ENCODE measurements at regions not wholly inside any gene's neighbourhood (a gene's known extent, or its start where the extent isn't known, plus 50 kb on each side); places are given as distances from the start of the nearest gene placed in this dataset.
A peak's percentile ranks its signal among the peaks of the same experiment; 100 is the strongest.
"Not testable (repeated sequence)": the region's sequence is repeated elsewhere in the genome, so short reads cannot be mapped to it uniquely, and the experiment has no call there.

DNA sequence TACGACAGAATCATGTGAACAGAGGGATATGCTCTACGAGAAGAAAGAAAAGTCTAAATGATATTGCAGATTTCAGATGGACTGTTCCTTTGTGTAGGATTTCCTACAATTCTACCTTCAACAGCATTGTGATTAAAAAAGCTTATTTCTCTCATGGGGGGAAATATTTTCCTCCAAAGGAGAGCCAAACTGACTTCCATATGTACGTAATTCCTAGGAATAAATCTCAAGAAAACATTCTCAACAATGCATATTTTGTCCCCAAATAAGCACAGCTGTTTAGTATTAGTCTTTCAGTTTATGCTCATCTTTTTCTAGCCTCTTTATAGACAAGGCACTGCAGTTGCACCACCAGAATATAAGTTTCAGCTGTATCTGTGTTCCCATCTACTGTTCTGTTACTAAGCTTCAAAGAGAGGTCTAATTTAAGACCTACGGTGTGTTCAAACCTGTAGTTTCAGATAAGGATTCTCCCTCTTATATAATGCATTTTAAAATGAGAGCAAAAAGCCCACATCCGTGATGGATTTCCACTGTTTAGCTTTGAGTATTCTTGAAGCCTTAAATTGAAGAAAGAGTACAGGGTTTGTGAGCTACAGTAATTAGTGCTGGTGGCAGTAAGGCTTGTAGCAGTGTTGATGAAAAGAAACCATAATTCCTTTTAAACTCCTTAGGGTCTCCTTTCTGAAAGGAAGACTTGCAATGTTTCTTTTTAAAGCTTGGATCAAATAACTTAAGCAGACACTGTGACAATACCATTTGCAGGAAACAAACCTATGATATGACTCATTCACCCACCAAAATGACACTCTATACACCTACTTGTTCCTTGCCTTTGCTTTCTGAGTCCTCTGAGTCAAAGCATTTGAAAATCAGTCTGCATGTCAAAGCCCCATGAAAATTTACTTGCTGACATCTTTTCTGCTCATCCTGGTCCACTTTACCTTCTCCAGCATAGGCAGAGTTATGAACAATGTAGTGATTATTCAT is 754.1 kb downstream of the NOVA1 start:
- DNase-seq = no peak

DNA sequence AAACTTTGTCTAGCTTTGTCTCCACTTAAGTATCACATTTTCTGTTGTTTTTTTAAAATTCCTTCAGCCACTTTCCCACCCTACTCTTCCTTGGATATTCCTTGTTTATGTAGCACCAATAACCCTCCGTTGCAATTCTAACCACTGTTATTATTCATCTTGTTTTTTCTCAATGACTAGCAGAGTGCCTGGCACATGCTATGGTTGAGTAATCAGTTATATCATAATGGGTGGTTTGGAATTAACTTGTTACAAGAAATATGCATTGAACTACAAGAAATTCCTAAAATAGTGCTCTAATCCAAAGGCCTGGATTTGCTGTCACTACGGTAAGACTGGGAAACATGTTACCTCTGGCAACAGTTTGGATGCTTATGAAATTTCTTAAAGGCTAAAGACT is 756.6 kb downstream of the NOVA1 start:
- no peak for DNase-seq

DNA sequence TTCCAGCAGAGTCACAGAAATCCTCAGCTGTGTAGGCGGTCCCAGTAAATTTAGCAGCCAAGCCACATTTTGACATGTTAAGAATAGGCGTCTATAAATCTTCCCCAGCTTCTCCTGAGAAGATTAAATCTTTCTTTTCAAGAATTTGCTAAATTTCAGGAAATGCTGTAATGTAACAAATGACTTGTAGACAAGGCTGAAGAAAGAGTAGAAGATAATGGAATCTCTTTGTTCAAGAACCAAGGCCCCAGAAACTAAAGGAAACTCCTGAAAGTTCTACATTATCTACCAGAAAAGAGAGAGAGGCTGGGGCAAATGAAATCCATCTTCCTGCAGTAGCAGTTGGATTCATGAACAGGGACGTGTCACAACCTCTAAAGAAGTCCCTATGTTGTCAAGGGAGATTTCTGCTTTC is 760.3 kb downstream of the NOVA1 start:
- no peak for DNase-seq

DNA sequence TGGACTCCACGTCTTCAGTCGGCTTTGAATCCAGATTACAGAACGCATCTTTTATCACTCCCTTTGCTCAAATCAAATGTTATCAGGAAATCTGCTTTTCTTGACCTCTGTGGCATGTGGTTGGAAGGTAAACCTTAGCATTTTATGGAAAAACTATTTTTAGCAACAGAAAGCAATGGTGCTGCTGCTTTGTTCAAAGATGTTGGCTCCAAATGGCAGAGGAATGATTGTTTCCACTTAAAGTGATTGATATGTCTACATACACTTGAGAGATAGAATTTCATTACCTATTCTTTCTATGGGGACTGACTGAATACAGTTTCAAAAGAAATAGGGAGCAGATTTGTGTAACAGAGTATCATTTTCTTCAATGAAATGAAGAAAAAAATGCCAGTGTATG is 761.2 kb downstream of the NOVA1 start:
- DNase-seq = no peak

DNA sequence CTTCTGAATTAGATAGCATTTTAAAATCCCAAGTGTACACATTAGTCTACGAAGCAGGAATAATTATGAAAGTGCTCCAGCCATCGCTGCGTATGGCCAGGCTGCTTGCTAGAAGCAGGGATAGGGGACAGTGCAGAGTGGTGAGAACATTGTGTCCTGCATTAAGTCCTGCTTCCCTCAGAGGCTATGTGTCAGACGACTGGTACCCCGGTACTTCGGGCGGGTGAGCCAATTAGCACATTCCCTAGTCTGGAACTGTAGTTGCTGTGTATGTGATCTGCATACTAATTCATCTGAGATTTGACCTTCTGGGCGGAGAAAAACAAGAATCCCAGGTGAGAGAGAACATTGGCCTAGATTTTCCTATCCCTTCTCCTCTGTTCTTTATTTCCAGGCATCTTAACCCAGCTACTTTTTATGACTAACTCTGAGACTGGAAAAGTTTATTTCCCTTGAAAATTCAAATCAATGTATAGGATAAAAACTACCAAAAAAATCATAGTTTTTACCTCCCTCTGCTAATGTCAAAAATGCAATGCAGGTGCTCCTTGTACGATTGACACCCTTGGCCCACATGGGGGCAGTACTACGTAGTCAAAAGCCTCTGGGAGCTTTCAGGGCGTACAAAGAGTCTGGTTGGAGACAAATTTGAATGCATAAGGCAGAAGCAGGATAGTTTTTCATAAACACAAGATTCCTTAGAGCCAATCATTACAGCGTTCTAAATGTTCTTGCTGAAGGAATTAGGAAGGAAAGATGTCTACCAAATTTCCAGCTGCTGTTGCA is 764.3 kb downstream of the NOVA1 start:
- DNase-seq = peak; percentile 19

DNA sequence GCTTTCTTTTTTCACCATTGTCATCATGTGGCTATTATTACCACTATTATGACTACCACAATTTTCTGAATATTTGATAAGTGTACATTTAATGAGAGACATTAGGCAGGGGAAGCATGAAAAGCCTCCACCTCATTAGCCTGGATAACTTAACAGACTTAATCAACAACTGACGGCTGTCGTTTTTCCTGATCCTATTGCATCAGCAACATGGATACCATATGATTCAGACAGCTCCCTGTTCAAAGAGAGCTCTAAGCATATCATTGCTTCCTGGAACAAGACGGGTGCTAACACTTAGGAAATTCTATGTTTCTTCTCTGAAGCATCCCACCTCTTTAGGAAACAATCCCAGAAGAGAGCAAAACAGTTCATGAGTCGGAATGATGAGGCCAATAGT is 765.2 kb downstream of the NOVA1 start:
- peak; percentile 17 for DNase-seq

DNA sequence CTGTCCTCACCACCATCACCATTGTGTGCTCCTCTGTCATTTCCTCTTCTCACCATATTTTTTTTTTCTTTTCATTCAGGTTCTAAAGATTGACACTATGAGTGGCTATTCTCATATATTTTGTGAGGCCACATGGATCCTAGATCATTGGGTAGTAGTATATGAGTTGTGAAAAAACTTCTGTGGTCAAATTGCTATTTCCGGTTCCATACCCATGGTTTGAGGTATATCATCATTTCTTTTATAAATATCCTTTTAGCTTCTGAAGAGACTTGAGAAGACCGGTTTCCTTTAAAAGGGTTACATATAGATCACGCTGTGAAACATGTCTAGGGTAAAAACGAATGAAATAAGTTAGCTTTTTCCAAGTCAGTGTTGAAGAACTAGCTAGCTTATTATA is 769.3 kb downstream of the NOVA1 start:
- DNase-seq = no peak

DNA sequence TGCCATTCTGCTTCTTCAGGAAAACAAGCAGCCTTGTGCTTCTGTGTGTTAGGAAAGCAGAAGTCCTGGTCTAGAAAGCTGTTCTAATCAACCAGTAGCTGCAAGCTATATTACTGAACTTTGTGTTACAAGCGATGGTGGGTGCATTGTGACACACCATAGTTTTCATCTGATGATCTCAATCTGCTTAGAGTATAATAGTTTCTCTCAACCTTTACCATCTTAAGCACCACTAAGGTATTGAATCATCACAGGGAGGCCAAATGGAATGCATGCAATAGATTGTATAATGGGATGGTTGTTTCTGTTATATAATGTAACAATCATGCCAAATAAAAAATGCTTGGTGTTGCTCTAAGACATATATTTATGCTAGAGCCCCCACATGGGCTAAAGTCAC is 771.7 kb downstream of the NOVA1 start:
- no peak for DNase-seq

DNA sequence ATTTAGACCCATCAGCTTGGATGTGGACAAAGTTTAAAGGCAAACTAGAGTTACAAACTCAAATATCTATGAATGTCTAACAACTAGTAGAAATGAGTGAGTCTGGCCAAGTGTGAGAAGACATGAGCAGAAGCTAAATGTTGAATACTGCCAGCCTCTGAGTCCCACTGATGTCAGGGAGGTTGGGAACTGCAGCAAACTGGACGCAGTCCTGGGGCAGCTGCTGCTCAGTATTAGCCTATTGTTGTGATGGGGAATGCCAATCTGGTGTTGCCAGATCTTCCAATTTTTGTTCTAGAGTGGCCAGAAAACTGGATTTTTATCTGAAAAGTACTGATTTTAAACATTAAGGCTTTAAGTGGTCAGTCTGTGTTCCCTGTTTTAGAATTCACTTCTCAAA is 770.4 kb upstream of the STXBP6 start:
- no peak for DNase-seq

DNA sequence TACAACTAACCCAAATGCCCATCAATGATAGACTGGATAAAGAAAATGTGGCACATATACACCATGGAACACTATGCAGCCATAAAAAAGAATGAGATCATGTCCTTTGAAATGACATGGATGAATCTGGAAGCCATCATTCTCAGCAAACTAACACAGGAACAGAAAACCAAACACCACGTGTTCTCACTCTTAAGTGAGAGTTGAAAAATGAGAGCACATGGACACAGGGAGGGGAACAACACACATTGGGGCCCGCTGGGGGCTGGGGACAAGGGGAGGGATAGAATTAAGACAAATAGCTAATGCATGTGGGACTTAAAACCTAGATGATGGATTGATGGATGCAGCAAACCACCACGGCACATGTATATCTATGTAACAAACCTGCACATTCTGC is 764.7 kb upstream of the STXBP6 start:
- not testable (repeated sequence) for DNase-seq

DNA sequence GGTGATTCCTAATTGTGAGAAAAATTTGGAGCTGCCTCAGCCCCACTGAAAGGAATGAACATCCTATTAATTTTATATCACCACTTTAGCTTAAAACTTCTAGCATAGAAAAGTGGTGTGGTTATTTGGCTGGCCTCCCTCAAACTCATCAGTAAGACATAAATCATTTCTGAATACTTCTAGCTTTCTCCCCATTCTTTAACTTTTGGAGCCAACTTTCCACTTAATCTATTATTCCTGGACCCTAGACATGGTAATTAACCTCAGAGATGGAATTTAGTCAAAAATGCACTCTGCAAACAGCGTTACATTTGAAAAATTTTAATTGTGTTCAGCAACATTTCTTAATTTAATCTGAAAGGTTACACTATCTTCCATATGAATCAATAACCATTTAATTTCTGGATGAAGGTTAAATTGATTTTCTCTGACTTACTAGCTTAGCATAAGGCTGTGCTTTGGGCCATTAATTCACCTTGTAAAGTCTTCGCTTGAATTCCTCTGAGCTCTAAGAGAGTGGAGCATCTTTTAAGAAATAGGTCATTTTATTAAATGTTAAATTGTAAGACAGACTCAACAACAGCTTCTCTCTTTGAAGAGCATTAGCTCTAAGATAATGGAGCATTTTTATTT is 753.6 kb upstream of the STXBP6 start:
- DNase-seq = no peak

DNA sequence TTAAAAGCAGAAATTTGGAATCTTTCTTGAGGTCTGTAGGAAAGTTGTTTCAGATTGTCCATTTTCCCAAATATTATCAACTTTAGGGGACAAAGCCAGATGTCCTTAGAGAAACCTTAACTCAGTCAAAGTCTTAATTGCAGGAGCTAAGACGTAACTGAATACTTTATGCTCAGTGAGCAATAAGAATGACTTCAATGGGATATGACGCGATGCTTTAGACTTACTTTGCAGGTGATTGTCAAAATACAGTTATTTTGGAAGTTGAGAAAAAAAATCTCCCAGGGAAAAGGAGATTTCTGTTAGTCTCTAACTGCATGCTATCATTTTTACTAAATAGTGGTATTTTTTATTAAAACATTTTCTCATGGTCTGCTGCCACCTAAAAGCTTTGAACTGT is 750.9 kb upstream of the STXBP6 start:
- DNase-seq = no peak

DNA sequence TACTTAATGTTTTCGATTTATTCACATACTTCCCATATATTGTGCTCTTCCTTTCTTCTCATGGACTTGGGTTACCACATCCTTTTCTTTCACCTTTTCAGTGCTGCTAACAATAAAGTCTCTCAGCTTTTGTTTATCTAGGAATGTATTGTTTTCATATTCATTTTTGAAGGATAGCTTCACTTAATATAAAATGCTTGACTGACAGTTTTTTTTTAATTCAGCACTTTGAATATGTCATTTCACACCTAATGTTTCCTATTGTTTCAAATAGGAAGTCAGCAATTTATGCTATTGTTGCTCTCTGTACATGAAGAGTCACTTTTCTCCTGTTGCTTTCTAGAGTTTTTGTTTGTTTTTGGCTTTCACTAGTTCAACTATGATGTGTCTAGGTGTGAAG is 738.3 kb upstream of the STXBP6 start:
- DNase-seq = no peak

DNA sequence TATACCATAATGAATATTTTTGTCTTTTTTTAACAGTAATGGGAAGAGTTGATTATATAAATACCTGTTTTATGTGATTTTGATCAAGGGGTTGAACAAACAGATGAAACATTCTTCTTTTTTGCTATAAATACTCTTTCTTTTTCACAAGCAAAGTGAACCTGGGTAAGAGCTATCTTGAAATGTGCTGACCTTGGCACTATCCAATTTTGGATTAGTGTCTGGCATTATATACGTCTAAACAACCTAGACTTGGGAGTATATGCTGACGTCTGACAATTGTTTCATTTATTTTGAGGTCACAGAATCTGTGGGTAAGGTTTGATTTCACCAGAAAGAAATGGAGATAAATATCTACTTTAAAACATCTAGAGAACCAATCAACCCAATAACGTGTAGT is 716.0 kb upstream of the STXBP6 start:
- DNase-seq = no peak

DNA sequence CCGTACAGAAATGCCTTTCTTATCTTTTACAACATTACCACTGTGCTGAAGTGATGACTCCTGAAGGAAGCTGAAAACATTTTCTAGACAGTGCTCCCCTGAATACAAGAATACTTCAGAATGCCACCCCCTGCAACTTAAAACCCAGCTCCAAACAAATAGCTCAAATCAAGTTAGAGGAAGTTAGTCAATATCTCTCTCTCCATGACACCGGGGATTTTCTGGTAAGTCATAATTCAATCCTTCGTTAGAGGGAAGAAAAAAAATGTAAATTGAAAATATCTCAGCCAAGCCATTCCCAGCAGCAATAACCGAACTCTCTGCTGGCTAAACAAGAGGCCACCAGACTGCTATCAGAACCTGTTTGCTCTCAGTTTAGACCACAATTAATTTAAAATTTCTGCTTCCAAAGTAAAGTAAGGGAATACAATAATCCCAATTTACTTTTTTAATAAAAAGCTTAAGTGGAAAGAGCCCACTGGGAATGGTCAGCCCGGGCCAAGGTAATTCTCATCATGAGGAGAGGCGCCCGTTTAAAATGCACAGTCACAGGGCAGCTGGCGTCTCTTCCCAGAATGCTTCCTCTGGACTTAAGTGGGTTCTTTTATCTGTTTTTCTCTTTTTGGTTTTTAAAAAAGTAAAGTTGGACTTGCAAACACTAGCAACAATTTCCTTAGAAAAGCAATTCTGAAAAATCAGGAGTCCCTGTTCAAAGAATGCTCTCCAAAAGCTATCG is 710.1 kb upstream of the STXBP6 start:
- no peak for DNase-seq

DNA sequence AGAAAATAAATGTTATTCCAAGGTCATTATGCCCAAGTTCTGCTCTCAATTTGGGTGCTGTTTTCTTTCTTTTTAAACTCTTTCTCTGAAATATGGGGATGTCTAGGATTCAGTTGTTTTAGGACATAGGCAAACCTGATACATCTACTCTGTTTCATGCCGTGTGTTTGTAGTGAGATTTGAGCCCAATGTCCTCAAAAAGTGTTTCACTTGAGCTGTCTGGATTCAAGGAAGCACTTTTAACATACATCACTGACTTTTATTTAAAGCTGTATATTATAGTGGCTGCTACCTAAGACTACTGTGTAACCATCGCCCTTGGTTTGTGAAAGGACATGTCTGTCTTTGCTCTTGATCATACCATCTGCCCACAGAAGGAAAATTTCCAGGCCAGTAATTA is 709.3 kb upstream of the STXBP6 start:
- DNase-seq = no peak

DNA sequence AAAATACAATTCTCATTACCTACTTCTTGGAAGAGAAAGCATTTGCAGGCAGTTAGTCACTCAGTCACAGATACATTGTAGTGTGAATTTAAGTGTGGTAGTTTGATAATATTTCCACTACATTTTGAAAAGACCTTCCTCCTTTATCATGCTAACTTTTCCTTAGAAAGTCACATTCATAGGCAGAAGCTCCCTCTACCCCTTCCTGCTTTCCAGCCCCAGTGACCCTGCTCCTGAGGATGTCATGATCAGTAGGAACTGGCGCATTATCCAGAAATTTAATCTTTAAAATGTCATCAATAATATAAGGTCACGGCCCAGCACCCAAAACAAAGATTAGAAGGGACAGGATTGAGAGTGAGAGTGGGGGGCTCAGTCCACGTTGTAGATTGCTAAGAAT is 707.4 kb upstream of the STXBP6 start:
- DNase-seq = no peak

DNA sequence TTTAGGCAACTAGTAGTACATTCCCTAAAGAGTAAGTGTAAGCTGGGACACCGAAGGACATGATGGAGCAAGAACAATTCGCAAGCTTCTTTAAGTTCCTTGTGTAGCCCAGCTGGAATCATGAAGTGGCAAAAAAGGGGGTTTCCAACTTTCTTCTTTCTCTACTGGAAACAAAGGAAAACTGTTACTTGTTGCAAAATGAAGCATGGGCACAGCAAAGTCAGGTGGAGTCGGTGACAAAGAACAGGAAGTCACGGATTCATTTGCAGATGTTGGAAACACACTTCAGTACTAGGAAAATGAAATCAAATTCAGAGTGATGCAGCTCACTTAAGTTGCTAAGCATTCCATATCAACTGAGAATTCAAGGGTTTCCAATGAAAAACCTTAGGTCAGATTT is 706.9 kb upstream of the STXBP6 start:
- no peak for DNase-seq

DNA sequence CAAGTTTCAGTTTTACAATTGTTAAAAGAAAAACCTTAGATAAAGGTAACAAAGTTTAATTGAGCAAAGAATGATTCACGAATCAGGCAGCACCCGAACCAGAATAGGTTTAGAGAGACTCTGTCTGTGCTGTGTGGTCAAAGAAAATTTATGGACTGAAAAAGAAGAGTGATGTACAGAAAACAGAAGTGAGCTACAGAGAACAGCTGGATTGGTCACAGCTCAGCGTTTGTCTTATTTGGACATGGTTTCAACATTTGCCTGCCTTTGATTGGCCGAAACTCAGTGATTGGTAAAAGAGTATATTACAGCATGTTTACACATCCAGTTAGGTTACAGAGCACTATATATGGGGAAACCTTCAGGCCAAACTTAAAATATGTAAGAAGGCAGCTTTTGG is 703.2 kb upstream of the STXBP6 start:
- no peak for DNase-seq

DNA sequence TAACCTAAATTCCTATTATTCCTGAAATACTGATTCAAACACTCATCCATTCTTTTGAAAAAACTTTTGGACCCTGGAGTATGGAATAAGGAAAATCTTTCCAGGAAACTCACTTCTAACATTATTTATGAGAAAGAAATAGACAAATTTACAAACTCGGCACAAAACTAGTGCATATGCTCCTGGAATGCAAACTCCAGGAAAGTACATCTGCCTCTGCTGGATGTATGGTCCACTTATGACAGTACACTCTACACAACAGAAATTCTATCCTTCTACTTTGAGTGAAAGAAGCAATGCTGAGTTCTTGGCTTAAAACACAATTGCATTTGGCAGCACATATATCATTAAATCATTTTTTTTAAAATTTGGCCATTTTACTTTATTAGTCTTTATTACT is 700.5 kb upstream of the STXBP6 start:
- no peak for DNase-seq
